B cell (primary cell): ENCODE measurements at regions not wholly inside any gene's neighbourhood (a gene's known extent, or its start where the extent isn't known, plus 50 kb on each side); places are given as distances from the start of the nearest gene placed in this dataset.

Experiments used
- ATAC-seq: fragments of 200-7000 bp; cut with Tn5 transposase; one replicate; pipeline ENCODE4 v1.10.0; 2021; ENCODE audit warnings: low read depth, mild to moderate bottlenecking, moderate number of reproducible peaks, moderate library complexity
- CTCF ChIA-PET: fragments of 350-600 bp; sonication (Branson Sonifier 250); formaldehyde crosslinking; loops from one replicate; lab custom pipeline; 2021; ENCODE audit warnings: antibody characterized with exemption, inconsistent platforms; lab: Charles Lee
- POLR2A ChIA-PET: fragments of 350-600 bp; sonication (Branson Sonifier 250); formaldehyde crosslinking; loops from one replicate; lab custom pipeline; 2021; ENCODE audit warnings: antibody characterized with exemption; lab: Charles Lee
- DNase-seq: peaks from one replicate; pipeline ENCODE4 v3.0.0; 2013
- H2AFZ ChIP-seq: 2 replicates; pipeline ENCODE4 v1.6.1; 2012; ENCODE audit warnings: mild to moderate bottlenecking, low read depth, low read length; ENCODE audit not compliant: insufficient read depth, poor library complexity, severe bottlenecking
- H3K27ac ChIP-seq, 2 donors: 1 replicate in 1 of 2; 2 replicates in 1 of 2; pipeline ENCODE4 v1.5.1; 2012 to 2013; ENCODE audit warnings: low read length in 2 of 2, mild to moderate bottlenecking in 2 of 2, moderate library complexity in 1 of 2
- H3K27me3 ChIP-seq, 4 experiments: fragments of 200-600 bp in 1 of 4; sonication (generic) in 1 of 4; replicated peaks in 1 of 4; 1 replicate in 2 of 4; 2 replicates in 2 of 4; pipeline versions ENCODE4 v1.6.1 to v1.7.0; 2013 to 2016; ENCODE audit warnings: low read length in 3 of 4, mild to moderate bottlenecking in 2 of 4, mixed read lengths in 1 of 4, moderate library complexity in 1 of 4; ENCODE audit not compliant: insufficient read depth in 4 of 4, control insufficient read depth in 3 of 4; ENCODE audit errors: control extremely low read depth in 1 of 4
- H3K36me3 ChIP-seq, 2 experiments: replicated peaks in 1 of 2; 1 replicate in 1 of 2; 2 replicates in 1 of 2; pipeline versions ENCODE4 v1.6.1 to v1.7.1; 2013; ENCODE audit warnings: low read length in 1 of 2; ENCODE audit not compliant: insufficient read depth in 2 of 2, control insufficient read depth in 1 of 2; ENCODE audit errors: control extremely low read depth in 1 of 2, extremely low read depth in 1 of 2
- H3K4me1 ChIP-seq, 2 donors: fragments of 200-600 bp in 1 of 2; sonication (generic) in 1 of 2; 1 replicate in 1 of 2; 2 replicates in 1 of 2; pipeline versions ENCODE4 v1.5.1 to v1.6.1; 2013 to 2017; ENCODE audit warnings: low read length in 2 of 2; ENCODE audit not compliant: control insufficient read depth in 2 of 2, insufficient read depth in 2 of 2
- H3K4me2 ChIP-seq: replicated peaks from 2 replicates; pipeline ENCODE3; 2012; ENCODE audit warnings: mild to moderate bottlenecking, low read depth, low read length; ENCODE audit not compliant: poor library complexity, severe bottlenecking
- H3K4me3 ChIP-seq, 5 experiments: fragments of 200-600 bp in 1 of 5; sonication (generic) in 1 of 5; 1 replicate in 3 of 5; 2 replicates in 2 of 5; pipeline versions ENCODE4 v1.5.1 to v1.7.0; 2011 to 2016; ENCODE audit warnings: low read length in 4 of 5, mild to moderate bottlenecking in 4 of 5, low read depth in 2 of 5, control low read depth in 1 of 5, moderate library complexity in 1 of 5; ENCODE audit not compliant: insufficient read depth in 1 of 5; ENCODE audit errors: control extremely low read depth in 1 of 5, extremely low read depth in 1 of 5
- H3K79me2 ChIP-seq: fragments of 200-600 bp; sonication (generic); one replicate; pipeline ENCODE4 v1.6.0; 2016; ENCODE audit warnings: low read length; ENCODE audit not compliant: control insufficient read depth, insufficient read depth
- H3K9ac ChIP-seq: fragments of 200-600 bp; sonication (generic); 2 replicates; pipeline ENCODE4 v1.6.1; 2017; ENCODE audit warnings: mild to moderate bottlenecking, low read length, moderate library complexity
- H3K9me3 ChIP-seq, 3 donors: one replicate each; pipeline versions ENCODE4 v1.6.1 to v1.7.1; 2013; ENCODE audit warnings: low read length in 2 of 3; ENCODE audit not compliant: control insufficient read depth in 2 of 3, insufficient read depth in 1 of 3; ENCODE audit errors: control extremely low read depth in 1 of 3
- H4K20me1 ChIP-seq: 2 replicates; pipeline ENCODE4 v1.6.0; 2012; ENCODE audit warnings: mild to moderate bottlenecking, low read length; ENCODE audit not compliant: insufficient read depth, control insufficient read depth, poor library complexity, severe bottlenecking
- H3K27ac Mint-ChIP-seq: one replicate; pipeline ENCODE4 v1.8.0; 2021; ENCODE audit warnings: mixed read lengths
- H3K27me3 Mint-ChIP-seq: one replicate; pipeline ENCODE4 v1.8.0; 2021; ENCODE audit warnings: mixed read lengths
- H3K4me1 Mint-ChIP-seq: one replicate; pipeline ENCODE4 v1.8.0; 2021; ENCODE audit warnings: mixed read lengths
- H3K4me3 Mint-ChIP-seq: one replicate; pipeline ENCODE4 v1.8.0; 2021; ENCODE audit warnings: mixed read lengths
- H3K9me3 Mint-ChIP-seq: one replicate; pipeline ENCODE4 v1.8.0; 2022; ENCODE audit warnings: mixed read lengths; ENCODE audit not compliant: insufficient read depth
- CTCF ChIP-seq: fragments of 200-600 bp; IDR thresholded peaks from one replicate; pipeline ENCODE4 v1.8.0; 2022; ENCODE audit warnings: antibody characterized with exemption, mild to moderate bottlenecking
- EZH2 ChIP-seq: IDR thresholded peaks from 2 replicates; pipeline ENCODE4 v1.6.1; 2012; ENCODE audit warnings: borderline replicate concordance, low read depth, mild to moderate bottlenecking, moderate library complexity, low read length; ENCODE audit not compliant: insufficient read depth, poor library complexity, severe bottlenecking
- WGBS: methylation state at CpG from one replicate; pipeline ENCODE4 v1.1.5; 2013; ENCODE audit warnings: missing lambda C conversion rate; ENCODE audit not compliant: insufficient coverage; 5-methylcytosine and 5-hydroxymethylcytosine counted together
- intact Hi-C: fragments of 100-400 bp; cut with micrococcal nuclease; formaldehyde crosslinking; loops from one replicate; pipeline ENCODE4 v1.10.0; 2022

- no peak for TF ChIP-seq CTCF
- TF ChIP-seq EZH2 = no peak
- H3K9me3 Mint-ChIP-seq = peaks cover 2% of the 10 kb centered on the region
- H3K36me3 ChIP-seq = no peaks in the 10 kb centered on the region
- no peaks in the 10 kb centered on the region for H3K4me1 Mint-ChIP-seq
- no peaks in the 10 kb centered on the region for H4K20me1 ChIP-seq
- H3K27ac ChIP-seq = no peak overlapping the region
- no peak overlapping the region for H3K4me2 ChIP-seq
- H2AFZ ChIP-seq = no peak overlapping the region
- H3K79me2 ChIP-seq = no peaks in the 10 kb centered on the region
- H3K4me1 ChIP-seq = no peaks in the 10 kb centered on the region
- no peak overlapping the region for H3K4me3 Mint-ChIP-seq
- POLR2A ChIA-PET = no interaction called here
- no peak overlapping the region for H3K9ac ChIP-seq
- peaks cover 0 to 3% (median 0%) of the 10 kb centered on the region in 3 donors for H3K9me3 ChIP-seq
- no CpG with 5 or more reads among the region's 3 CpGs for WGBS
- ATAC-seq (no peak), DNase-seq (no peak)
- H3K27me3 ChIP-seq = no peaks in the 10 kb centered on the region
- CTCF ChIA-PET = no interaction called here
- H3K27ac Mint-ChIP-seq = no peak overlapping the region
- no peak overlapping the region for H3K4me3 ChIP-seq
- H3K27me3 Mint-ChIP-seq = no peaks in the 10 kb centered on the region
- intact Hi-C loops = no loop called here
Measured at GRCh38 chr14:98513558-98513957, 758.4 kb downstream of the BCL11B start.

DNA sequence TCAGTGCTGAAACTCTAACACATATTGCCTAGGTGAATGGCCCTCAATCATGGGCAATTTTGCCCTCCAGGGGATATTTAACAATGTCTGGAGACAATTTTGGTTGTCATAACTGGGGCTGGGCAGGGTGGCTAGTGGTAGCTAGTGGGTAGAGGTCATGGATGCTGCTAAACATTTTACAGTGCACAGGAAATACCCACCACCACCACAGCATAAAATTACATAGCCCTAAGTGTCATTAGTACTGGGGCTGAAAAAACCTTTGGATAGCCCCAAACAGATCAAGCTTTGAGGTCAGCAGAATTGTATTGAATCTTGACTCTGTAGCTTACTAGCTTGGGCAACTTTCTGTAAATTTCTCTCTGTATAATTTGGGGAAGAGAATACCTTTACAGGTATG, 758.0 kb downstream of the BCL11B start:
- Histone ChIP-seq H2AFZ (no peak overlapping the region), H4K20me1 (no peaks in the 10 kb centered on the region), H3K79me2 (no peaks in the 10 kb centered on the region), H3K4me2 (no peak overlapping the region), H3K36me3 (no peaks in the 10 kb centered on the region), H3K4me1 (no peaks in the 10 kb centered on the region), H3K9ac (no peak overlapping the region), H3K4me3 (no peak overlapping the region), H3K27me3 (no peaks in the 10 kb centered on the region), H3K9me3 (peaks cover 0 to 3% (median 0%) of the 10 kb centered on the region in 3 donors), H3K27ac (no peak overlapping the region)
- Mint-ChIP-seq H3K27ac (no peak overlapping the region), H3K4me1 (no peaks in the 10 kb centered on the region), H3K9me3 (peaks cover 2% of the 10 kb centered on the region), H3K27me3 (no peaks in the 10 kb centered on the region), H3K4me3 (no peak overlapping the region)
- no peak for ATAC-seq
- intact Hi-C loops = no loop called here
- DNase-seq = no peak
- TF ChIP-seq CTCF (no peak), EZH2 (no peak)
- POLR2A ChIA-PET = no interaction called here
- CTCF ChIA-PET = no interaction called here
